HG03521 (cell line): ENCODE measurements at regions not wholly inside any gene's neighbourhood (a gene's known extent, or its start where the extent isn't known, plus 50 kb on each side); places are given as distances from the start of the nearest gene placed in this dataset.

Source experiments
- ATAC-seq: cut with Tn5 transposase; IDR thresholded peaks from one replicate; pipeline ENCODE4 v1.9.1; 2021; ENCODE audit warnings: mild to moderate bottlenecking, moderate library complexity; ENCODE audit not compliant: unreplicated experiment

DNA sequence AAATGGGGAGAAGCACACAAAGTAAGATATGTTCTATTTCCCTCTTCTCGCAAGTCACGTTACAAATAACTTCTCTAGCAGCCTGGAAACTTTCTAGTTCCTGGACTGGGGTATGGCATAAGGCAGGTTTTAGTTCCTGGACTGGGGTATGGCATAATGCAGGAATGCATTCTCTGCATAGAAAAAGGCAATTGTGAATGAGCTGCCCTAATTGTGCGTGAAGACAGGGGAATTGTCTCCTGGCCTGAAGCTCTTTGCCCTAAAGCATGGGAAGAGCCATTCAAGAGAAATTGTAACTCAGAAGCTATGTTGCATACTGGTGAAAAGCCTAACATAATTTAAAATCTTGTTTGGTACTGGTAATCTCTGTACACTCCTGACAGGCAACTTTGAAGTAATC is 54.3 kb upstream of the CBLB start:
- no peak for ATAC-seq

DNA sequence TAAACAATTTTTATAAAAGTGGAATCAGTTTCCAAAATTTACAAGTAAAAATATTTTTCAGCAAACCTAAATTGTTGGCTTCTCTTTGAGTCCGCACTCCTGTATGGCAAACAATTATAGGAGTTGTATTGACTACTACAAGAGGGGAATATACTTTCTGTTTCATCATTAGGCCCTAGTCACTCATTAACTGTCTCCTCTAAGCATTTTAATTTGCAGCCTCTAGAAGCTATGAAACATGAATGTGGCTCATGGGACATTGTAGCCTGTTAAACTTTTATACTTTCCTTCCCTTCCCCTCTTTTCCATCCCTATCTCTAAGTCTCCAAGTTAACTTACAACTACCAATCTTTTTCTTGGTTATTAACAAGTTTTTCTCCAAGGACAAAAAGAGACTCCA is 58.9 kb upstream of the CBLB start:
- ATAC-seq = no peak

DNA sequence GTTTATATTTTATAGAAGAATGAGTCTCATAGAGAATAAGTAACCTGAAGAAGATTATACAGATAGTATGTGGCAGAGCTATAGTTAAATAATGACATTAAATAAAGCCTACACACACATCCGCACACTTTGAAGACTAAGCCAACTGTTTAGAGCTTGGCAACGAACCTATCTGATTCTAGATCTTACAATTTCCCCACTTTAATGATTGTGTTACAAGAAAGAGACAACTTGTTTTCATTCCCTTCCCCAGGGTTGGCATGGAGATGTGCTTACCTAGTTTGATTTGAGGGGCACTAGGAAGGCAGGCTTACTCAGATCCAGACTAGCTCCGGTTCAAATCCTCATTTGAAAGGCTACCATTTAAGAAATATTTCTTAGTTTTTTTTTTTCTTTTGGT is 61.9 kb upstream of the CBLB start:
- ATAC-seq = no peak

DNA sequence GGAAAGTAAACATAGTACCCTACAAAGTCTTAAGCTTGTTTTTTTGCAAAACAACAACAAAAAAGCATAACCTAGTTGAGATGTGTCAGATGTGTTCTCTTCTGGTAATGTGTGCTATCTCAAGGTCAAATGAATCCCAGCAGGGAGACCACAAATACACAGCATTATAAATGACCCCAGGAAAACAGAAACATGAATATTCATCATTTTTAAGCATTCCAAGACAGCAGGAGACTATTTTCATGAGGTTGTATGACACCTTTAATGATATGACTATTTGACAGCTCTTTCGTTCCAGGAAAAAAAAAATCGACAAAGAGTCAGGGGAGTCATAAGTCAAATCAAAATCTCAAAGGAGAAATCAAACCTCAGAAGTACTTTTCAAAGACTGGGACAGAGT is 62.7 kb upstream of the CBLB start:
- no peak for ATAC-seq

DNA sequence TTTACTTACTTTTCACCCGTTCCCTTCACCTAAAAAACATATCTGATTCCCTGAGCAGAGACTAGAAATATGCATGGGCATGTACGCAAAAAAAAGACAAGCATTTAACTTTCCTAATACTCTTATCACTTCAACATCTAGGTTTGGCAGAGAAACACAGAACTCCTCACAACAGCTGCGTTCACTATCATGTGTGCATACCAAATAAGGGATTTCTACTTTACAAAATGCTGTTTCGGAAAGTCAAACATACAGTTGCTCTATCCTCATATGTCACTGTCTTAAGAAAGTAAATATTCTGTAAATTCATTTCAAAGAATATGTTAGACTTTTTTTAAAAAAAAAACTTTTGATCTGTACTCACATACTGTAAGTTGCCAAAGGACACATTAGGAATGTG is 65.1 kb upstream of the CBLB start:
- no peak for ATAC-seq

DNA sequence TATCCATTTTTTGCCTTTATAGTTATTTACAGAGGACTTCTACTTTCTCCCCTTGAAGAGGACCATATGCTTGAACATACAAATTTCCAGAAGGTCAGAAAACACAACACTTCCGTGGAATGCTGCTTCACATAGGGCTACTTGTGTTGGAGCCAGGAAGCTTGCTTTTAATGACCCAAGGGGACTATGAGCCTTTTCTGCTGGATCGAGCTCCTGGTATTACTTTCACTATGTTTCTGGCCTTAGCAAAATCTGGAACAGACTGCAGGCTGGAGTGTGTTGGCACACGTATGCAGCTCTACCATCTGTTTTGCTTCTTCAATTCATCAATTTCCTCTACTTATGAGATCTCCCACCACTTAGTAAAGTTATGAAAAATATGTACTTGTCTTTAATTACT is 69.3 kb upstream of the CBLB start:
- ATAC-seq = no peak

DNA sequence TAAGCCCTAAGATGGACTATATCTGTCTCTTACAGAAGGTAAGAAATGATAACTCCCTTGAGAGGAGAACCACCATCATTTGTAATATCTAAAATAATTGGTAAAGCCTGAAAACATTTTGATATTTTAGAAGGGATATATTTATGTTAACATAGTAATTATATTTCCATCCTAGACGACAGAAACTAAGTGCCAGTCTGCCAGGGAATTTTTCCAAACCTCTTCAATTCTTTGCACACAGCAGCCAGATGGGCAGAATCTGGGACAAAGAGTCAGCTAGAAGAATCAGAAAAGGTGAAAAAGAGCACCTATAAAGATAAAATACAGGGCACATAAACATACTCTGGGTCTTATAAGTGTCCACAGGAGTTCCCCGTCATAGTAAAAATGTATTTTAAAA is 70.0 kb upstream of the CBLB start:
- ATAC-seq = no peak

DNA sequence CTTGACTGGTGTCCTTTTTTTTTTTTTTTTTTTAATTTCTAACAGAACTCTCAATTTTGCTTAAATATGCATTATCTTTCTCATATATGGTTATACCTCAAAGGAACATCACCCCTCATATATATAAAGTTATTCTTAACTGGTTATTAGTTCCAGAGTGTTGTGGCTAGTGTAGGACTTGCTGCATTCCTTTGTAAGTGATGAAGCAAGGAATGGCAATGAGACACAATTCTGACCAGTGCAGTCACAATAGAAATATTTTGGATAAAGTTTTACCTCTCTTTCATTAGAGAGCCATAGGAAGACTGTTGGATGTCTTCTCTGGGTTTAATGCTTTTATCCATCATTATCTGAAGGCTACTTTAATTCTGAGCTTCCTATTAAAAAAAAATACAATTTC is 75.5 kb upstream of the CBLB start:
- ATAC-seq = no peak

DNA sequence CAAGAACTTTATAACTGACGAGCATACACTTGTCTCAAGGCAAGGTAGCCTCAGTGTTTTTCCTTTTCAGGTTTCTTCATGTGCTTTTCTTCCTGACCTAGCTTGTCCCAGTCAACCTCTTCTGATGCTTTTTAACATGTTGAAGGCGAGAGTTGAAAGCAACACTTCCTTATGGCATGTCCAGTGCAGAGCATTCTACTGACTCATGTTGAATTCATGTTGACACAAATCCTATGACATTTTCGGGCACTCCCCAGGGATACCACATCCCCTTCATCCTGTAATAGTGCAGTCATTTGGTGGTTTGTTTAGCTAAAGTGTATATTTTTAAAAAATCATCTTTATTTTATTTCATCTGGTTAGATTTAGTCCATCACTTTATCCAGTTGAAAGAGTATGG is 75.9 kb upstream of the CBLB start:
- ATAC-seq = no peak

DNA sequence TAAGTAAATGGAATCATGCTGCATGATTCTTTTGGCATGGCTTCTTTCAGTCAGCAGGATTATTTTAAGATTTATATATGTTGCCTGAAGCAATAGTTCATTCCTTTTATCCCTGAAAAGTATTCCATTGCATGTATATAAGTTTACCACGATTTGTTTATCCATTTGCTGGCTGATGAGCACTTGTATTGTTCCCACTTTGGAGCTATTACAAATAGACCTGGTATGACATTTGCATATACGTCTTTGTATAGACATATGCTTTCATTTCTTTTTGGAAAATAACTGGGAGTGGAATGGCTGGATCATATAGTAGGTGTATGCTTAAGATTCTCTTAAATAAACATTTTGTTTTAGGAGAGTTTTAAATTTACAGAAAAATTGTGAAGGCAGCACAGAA is 79.3 kb upstream of the CBLB start:
- ATAC-seq = no peak

DNA sequence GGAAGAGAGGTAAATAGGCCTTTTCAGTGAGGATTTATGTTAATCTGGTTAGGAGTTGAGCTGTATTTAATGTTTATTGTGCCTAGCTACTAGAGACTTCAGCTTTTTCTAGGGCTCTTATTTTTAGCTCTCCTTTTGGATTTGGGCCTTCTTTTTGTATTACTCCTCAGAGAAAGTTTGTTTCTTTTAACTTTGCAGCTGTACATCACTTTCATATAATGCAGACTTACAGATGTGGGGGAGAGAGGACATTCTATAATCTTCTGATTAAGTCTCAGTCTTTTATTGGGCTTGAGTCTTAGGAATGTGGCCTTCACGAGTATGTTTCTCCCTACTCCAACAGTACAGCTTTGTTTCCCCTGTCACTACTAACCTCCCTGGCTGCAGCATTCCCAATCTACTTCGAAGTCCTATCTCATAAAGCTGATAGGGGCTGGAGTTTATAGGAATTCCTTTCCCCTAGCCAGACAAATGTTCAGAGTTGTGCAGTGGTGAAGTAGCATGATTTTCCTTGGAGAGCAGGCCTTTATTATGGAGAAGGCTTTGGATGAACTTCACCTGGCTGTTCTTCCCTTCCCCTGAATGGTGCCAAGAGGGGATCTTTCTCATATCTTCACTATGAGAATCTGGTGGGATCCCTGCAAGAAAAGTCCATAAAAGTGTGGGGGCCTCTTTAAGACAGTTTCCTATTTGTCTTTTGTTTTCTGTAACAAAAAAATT is 82.2 kb upstream of the CBLB start:
- ATAC-seq = no peak

DNA sequence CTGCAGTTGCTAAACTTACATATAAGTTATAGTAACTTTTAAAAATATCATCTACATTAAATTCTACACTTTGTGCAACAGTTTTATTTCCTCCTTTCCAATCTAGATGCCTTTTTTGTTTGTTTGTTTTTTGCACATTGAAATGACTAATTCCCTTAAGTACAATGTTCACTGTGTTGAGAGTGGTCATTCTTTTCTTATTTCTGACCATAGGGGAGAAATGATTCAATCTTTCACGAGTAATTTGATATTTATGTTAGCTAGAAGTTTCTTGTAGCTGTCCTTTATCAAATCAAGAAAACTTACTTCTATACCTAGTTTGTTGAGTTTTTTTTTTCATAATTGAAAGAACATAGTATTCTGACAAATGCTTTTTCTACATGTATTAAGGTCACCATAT is 85.0 kb upstream of the CBLB start:
- ATAC-seq = no peak

DNA sequence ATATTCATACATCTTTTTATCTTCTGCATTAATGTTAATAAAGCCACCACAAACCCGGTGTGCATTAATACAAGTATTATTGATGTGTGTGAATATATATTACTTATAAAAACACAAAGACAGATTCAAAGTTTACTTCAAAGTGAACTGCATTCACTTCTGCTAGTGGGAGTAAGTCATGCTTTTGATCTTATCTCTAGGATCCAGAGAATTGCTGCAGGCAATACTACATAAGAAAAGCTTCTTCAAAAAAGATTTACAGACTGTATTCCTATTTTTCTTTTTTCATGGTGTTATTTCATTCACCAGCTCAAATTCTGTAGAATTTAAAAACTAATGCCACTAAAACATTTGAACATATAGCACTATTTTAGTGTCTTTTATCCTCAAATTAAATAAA is 87.5 kb upstream of the CBLB start:
- ATAC-seq = no peak

DNA sequence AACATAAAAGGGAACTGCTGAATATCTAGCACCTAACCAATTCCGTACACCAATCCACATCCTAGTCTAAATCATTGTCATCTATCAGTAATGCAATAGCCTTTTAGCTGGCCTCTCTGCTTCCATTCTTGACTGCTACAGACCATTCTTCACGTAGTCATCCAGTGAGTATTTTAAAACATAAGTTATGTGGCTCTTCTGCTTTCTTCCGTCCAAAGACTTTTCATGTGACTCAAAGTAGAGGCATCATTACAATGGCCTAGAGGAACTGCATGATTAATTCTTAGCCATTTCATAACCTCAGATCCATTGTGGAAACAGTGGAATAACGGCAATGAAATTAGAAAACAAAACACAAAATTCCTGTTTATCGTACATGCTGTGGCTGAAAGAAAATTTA is 88.9 kb upstream of the CBLB start:
- ATAC-seq = no peak

DNA sequence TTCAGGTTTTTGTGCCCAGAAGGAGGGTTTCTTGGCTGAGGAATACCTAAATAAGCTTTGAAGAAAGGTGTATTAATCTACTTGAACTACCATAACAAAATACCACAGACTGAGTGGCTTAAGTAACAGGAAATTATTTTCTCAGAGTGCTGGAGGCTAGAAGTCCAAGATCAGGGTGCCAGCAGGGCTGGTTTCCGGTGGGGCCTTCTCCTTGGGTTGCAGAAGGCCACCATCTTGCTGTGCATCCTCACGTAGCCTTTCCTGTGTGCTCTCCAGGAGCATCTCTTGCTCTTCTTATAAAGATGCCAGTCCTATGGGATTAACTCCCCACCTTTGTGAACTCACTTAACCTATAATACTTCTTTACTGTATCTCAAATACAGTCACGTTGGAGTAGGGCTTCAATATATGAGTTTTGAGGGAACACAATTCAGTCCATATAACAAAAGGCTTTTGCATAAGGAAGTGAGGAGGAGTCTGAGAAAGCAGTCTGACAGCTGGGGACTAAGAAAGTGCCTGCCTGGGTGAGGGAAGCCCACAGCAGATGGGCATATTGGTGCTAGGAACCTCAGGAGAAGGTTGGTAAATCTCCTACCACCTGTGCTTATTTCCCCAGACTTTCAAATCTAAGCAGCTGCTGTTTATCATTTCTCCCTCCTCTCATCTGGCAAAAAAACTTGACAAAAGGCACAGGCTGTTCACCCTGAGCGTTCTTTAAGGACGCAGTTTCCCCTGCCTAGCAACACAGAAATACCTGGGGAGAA is 89.6 kb upstream of the CBLB start:
- no peak for ATAC-seq

DNA sequence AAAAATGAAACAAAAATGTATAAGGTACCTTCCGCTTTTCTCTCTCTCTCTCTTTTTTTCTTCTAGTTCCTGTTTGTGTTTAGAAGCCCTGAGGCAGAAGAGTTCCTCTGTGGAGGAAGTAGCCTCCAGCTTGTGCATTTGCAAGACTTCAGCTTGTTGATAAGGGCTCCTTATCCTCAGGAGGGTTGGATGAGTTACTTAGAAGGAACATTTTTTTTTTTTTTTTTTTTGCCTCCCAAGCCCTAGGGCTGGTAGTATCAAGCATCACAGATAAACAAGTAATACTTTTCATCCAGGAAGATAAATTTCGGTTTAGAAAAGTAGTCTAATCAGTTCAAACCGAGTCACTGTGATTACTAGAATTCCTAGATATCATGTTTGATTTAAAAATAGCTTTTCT is 91.0 kb upstream of the CBLB start:
- no peak for ATAC-seq

DNA sequence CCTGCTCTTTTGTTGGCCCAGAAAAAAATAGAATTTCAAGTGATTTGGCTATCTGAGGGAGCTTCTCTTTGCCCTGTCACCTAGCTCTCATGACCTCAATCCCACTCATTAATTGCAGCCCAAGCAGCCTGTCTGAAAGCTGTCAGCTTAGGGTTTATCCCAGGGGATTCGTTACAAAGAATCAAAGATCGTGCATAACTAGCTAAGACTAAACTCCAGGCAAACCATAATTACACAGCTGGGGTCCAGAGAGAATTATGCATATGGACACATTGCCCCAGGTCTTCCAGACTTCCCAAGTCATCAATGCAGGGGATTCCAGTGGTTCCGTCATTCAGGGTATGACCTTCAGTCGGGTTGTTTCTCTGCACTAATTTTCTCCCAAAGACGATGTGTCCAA is 91.6 kb upstream of the CBLB start:
- ATAC-seq = no peak

DNA sequence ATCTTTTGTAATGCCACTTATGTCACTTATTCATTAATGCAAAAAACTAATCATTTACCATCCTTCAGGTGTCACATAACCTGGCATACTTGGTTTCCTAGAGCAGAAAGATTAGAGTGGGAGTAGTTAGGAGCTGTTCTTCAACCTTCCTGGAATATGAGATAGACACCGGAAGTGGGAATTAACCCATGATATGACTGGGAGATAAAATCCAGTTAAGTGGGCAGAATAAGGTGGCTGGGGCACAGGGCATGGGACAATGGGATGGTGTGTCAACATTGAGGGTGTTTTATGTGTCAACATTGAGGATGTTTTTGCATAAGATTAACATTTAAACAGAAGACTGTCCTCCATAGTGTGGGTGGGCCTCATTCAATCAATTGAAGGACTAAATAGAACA is 94.3 kb upstream of the CBLB start:
- ATAC-seq = no peak

DNA sequence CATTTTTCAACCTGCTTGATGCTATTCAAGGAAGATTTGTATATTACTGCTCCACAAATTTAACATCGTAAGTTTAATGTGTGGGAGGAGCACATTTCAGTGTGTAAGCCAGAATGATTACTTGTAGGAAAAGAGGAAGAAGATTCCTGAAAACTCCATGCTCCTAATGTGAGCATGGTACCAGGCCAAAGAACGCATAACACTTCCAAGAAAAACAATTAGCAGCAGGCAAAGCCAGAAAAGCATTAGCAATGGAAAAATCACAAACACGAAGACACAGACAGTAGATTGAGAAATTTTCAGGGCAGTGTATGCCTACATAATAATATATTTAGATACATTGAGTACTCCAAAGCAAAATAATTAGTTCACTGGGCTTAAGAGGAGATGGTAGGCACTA is 96.6 kb upstream of the CBLB start:
- no peak for ATAC-seq

DNA sequence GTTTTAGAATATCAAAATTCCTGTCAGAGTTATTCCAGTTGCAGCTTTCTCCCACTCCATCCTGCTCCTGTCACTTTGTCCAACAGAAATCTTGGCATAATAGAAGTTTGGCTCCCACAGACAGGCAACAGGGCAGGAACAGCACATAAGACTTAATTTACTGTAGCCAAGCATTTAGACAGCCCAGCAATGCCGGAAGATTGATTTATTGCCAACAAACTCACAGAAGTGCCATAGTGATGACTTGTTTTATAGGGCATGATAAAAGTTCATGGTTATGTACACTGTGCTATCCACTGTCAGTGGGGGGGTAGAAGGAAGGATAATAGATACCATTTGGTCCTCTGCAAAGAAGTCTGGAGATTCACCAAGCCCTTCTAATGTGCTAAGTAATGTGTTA is 98.3 kb upstream of the CBLB start:
- no peak for ATAC-seq

DNA sequence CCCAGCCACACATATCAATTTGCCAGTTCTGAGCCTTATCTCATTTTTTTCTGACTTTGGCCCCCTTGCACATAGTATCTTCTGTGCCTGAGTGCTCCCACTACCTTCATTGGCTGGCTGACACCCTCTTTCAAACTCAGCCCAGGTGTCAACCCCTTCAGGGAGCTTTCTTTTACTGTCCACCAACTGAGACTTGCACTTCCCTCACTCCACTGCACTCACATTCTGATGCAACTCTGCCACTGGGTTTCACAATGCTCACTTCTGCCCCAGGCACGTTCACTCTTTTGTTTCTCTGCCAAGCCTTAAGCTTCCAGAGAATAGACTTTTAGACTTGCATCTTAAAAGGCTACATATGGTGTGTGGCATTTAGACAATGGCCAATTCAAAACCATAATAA is 101.5 kb upstream of the CBLB start:
- no peak for ATAC-seq

DNA sequence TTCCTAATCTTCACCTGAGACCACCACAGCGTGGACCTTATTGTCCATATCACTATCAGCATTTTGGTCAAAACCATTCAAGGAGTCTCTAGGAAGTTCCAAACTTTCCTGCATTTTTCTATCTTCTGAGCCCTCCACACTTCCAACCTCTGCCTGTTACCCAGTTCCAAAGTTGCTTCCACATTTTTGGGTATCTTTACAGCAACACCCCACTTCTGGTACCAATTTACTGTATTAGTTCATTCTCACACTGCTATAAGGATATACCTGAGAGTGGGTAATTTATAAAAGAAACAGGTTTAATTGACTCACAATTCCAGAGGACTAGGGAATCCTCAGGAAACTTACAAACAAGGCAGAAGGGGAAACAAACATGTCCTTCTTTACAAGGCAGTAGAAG is 103.3 kb upstream of the CBLB start:
- no peak for ATAC-seq

DNA sequence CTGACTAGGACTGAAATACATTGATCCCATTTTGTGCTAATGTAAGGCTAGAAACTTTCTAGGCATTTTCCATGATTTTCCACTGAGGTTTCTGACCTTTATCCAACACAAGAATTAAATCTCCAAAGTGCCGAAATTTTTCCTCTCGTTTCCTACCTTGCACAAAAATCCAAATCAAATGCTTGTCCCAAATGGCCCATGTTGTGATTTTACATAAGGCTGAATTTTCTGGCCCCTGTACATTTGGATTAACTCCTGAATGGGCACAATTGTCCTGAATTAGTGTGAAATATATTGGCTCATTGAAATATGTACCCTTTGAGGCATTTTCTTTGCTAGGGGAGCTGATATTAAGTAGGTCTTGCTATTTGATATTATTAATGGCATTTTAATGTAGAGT is 105.6 kb upstream of the CBLB start:
- ATAC-seq = no peak
